Esophagus squamous epithelium (tissue), 5 donors: ENCODE measurements at regions not wholly inside any gene's neighbourhood (a gene's known extent, or its start where the extent isn't known, plus 50 kb on each side); places are given as distances from the start of the nearest gene placed in this dataset.
"Not testable (repeated sequence)": the region's sequence is repeated elsewhere in the genome, so short reads cannot be mapped to it uniquely, and the experiment has no call there.

Experiments used
- DNase-seq: peaks from one replicate; lab custom pipeline; 2025; lab: John Stamatoyannopoulos, UW
- H3K27ac ChIP-seq, 4 donors: fragments of 200-600 bp; sonication (generic); one replicate each; pipeline ENCODE4 v1.5.1; 2016 to 2019; ENCODE audit warnings: mild to moderate bottlenecking in 1 of 4
- H3K27me3 ChIP-seq, 4 donors: fragments of 200-600 bp; sonication (generic); 1 replicate in 3 of 4; 2 replicates in 1 of 4; pipeline versions ENCODE4 v1.5.1 to v1.6.0; 2017 to 2021; ENCODE audit warnings: antibody characterized with exemption in 1 of 4
- H3K36me3 ChIP-seq, 3 donors: fragments of 200-600 bp; sonication (generic); one replicate each; pipeline ENCODE4 v1.5.1; 2016 to 2019
- H3K4me1 ChIP-seq, 3 donors: fragments of 200-600 bp; sonication (generic); one replicate each; pipeline ENCODE4 v1.5.1; 2017 to 2019
- H3K4me3 ChIP-seq, 4 donors: fragments of 200-600 bp; sonication (generic); 1 replicate in 3 of 4; 2 replicates in 1 of 4; pipeline ENCODE4 v1.5.1; 2016 to 2019; ENCODE audit warnings: mild to moderate bottlenecking in 2 of 4, moderate library complexity in 1 of 4
- H3K9me3 ChIP-seq, 3 donors: fragments of 200-600 bp; sonication (generic); one replicate each; pipeline ENCODE4 v1.5.1; 2016 to 2019
- CTCF ChIP-seq, 6 experiments: fragments of 450-650 bp in 4 of 6; fragments of 200-600 bp in 2 of 6; sonication (generic) in 2 of 6; IDR thresholded peaks; one replicate each; pipeline ENCODE4 v1.5.1; 2016 to 2019; ENCODE audit warnings: antibody characterized with exemption in 6 of 6, mild to moderate bottlenecking in 4 of 6, moderate library complexity in 4 of 6
- POLR2A ChIP-seq, 4 donors: fragments of 450-650 bp; IDR thresholded peaks; one replicate each; pipeline ENCODE4 v1.6.1; 2017; ENCODE audit warnings: antibody characterized with exemption in 4 of 4, mild to moderate bottlenecking in 4 of 4, moderate library complexity in 3 of 4
- WGBS, 2 donors: methylation state at CpG; one replicate each; pipeline ENCODE4 v1.1.5; 2018; 5-methylcytosine and 5-hydroxymethylcytosine counted together
- intact Hi-C: fragments of 100-400 bp; cut with DNase I; formaldehyde crosslinking; loops from one replicate; pipeline ENCODE4 v1.15.0; 2022
- donor health status: DM: yes; HTN: yes; CAD: no.

- TF ChIP-seq CTCF (IDR thresholded peaks at IDR 0.05) (no peak), POLR2A (IDR thresholded peaks at IDR 0.05) (no peak)
Measured at GRCh38 chrX:13412208-13412600, 92.4 kb upstream of the ATXN3L start.

GRCh38 chrX:13411496-13412207, 91.8 kb upstream of the ATXN3L start:
- Histone ChIP-seq H3K4me1 (no peaks in the 10 kb centered on the region), H3K4me3 (no peak overlapping the region), H3K27me3 (no peaks in the 10 kb centered on the region), H3K9me3 (no peaks in the 10 kb centered on the region), H3K27ac (no peak overlapping the region), H3K36me3 (no peaks in the 10 kb centered on the region)
- TF ChIP-seq CTCF (IDR thresholded peaks at IDR 0.05) (no peak), POLR2A (IDR thresholded peaks at IDR 0.05) (no peak)
- intact Hi-C loops, result no loop called here
- 59 to 72% methylated on average over 9 to 10 of the region's 10 CpGs for WGBS, 2 donors
- DNase-seq, result no peak

More at GRCh38 chrX:13412208-13412600, 92.4 kb upstream of the ATXN3L start:
- Histone ChIP-seq H3K9me3 (no peaks in the 10 kb centered on the region), H3K4me1 (no peaks in the 10 kb centered on the region), H3K4me3 (no peak overlapping the region), H3K36me3 (no peaks in the 10 kb centered on the region), H3K27me3 (no peaks in the 10 kb centered on the region), H3K27ac (no peak overlapping the region)
- intact Hi-C loops, result no loop called here
- WGBS, 2 donors, result 40 to 63% methylated on average over 8 of the region's 8 CpGs
- DNase-seq, result no peak

GRCh38 chrX:13408599-13408998, 88.7 kb upstream of the ATXN3L start:
- not testable (repeated sequence) for H3K4me1 ChIP-seq, H3K9me3 ChIP-seq
- 86% methylated on average over 1 of the region's 1 CpG; no CpG with 5 or more reads in 1 of the 2 donors for WGBS, 2 donors

GRCh38 chrX:13404777-13405176, 84.9 kb upstream of the ATXN3L start:
- H3K4me3 ChIP-seq, H3K27ac ChIP-seq, DNase-seq, H3K36me3 ChIP-seq, H3K4me1 ChIP-seq, intact Hi-C loops, H3K9me3 ChIP-seq, H3K27me3 ChIP-seq: not testable (repeated sequence)
- 60% methylated on average over 2 of the region's 7 CpGs; no CpG with 5 or more reads in 1 of the 2 donors for WGBS, 2 donors

More at GRCh38 chrX:13408599-13408998, 88.7 kb upstream of the ATXN3L start:
- H3K4me3 ChIP-seq, H3K27me3 ChIP-seq, H3K36me3 ChIP-seq, H3K27ac ChIP-seq, intact Hi-C loops, DNase-seq: not testable (repeated sequence)

- intact Hi-C loops, result no loop called here
- Histone ChIP-seq H3K4me1 (no peaks in the 10 kb centered on the region), H3K36me3 (no peaks in the 10 kb centered on the region), H3K9me3 (peaks cover 0 to 2% (median 0%) of the 10 kb centered on the region in 3 donors), H3K4me3 (no peak overlapping the region), H3K27me3 (no peaks in the 10 kb centered on the region), H3K27ac (no peak overlapping the region)
- TF ChIP-seq POLR2A (IDR thresholded peaks at IDR 0.05), result no peak
- no peak for TF ChIP-seq CTCF (IDR thresholded peaks at IDR 0.05)
- no peak for DNase-seq
- whole genome bisulfite sequencing, 2 donors, result 61% methylated on average over 2 of the region's 6 CpGs; no CpG with 5 or more reads in 1 of the 2 donors
Measured at GRCh38 chrX:13404364-13404763, 84.5 kb upstream of the ATXN3L start.

GRCh38 chrX:13401724-13402123, 81.9 kb upstream of the ATXN3L start:
- no peaks in the 10 kb centered on the region for H3K36me3 ChIP-seq
- no peak overlapping the region for H3K27ac ChIP-seq
- TF ChIP-seq POLR2A (IDR thresholded peaks at IDR 0.05) (no peak), CTCF (IDR thresholded peaks at IDR 0.05) (no peak)
- WGBS, 2 donors, result 66 to 83% methylated on average over 2 of the region's 2 CpGs
- DNase-seq, result no peak
- intact Hi-C loops, result no loop called here
- no peak overlapping the region for H3K4me3 ChIP-seq
- peaks cover 0 to 16% (median 7%) of the 10 kb centered on the region in 3 donors for H3K4me1 ChIP-seq
- H3K9me3 ChIP-seq, result peaks cover 0 to 4% (median 0%) of the 10 kb centered on the region in 3 donors
- H3K27me3 ChIP-seq, result no peaks in the 10 kb centered on the region
